ENCODE measurements at regions not wholly inside any gene's neighbourhood (a gene's known extent, or its start where the extent isn't known, plus 50 kb on each side); places are given as distances from the start of the nearest gene placed in this dataset.
A peak's percentile ranks its signal among the peaks of the same experiment; 100 is the strongest.

DNA sequence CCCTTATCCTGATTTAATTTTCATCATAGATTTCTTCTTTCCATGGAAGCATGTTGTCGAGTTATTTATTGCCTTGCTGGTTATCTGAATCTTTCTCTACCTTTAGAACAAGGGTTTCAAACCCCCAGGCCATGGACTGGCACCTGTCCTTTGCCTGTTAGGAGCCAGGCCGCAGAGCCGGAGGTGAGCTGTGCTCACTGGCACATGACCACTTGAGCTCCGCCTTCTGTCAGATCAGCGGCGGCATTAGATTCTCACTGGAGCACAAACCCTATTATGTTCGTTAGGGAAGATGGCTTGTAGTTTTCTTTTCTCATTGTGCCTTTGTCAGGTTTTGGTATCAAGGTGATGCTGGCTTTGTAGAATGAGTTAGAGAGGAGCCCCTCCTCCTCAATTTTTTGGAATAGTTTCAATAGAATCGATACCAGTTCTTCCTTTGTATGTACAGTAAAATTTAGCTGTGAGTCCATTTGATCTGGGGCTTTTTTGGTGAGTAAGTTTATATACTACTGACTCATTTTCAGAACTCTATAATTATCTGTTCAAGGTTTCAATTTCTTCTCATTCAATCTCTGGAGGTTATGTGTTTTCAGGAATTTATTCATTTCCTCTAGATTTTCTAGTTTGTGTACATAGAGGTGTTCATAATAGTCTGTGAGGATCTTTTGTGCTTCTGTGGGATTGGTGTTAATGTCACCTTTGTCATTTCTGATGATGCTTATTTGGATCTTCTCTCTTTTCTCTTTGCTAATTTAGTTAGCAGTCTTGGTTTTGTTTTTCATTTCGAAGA, 668.0 kb upstream of the FAM98A start:
- TF ChIP-seq, protein P1, sequence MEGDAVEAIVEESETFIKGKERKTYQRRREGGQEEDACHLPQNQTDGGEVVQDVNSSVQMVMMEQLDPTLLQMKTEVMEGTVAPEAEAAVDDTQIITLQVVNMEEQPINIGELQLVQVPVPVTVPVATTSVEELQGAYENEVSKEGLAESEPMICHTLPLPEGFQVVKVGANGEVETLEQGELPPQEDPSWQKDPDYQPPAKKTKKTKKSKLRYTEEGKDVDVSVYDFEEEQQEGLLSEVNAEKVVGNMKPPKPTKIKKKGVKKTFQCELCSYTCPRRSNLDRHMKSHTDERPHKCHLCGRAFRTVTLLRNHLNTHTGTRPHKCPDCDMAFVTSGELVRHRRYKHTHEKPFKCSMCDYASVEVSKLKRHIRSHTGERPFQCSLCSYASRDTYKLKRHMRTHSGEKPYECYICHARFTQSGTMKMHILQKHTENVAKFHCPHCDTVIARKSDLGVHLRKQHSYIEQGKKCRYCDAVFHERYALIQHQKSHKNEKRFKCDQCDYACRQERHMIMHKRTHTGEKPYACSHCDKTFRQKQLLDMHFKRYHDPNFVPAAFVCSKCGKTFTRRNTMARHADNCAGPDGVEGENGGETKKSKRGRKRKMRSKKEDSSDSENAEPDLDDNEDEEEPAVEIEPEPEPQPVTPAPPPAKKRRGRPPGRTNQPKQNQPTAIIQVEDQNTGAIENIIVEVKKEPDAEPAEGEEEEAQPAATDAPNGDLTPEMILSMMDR (IDR thresholded peaks at IDR 0.05; ENCODE audit: low read depth, low read length), result no peak
- peak; percentile 89 for TF ChIP-seq EZH2phosphoT487 (IDR thresholded peaks at IDR 0.05; ENCODE audit: low read depth)

Data from OCI-LY3 (cell line).